MM.1S (cell line): ENCODE measurements at regions not wholly inside any gene's neighbourhood (a gene's known extent, or its start where the extent isn't known, plus 50 kb on each side); places are given as distances from the start of the nearest gene placed in this dataset.

Experiments used
- DNase-seq: peaks from one replicate; pipeline ENCODE4 v3.0.0-alpha.2; 2015
- H2AFZ ChIP-seq: fragments of 300-600 bp; sonication (generic); 2 replicates; pipeline ENCODE4 v1.6.0; 2016; ENCODE audit warnings: antibody characterized with exemption, low read length
- H3F3A ChIP-seq: fragments of 300-600 bp; sonication (generic); 2 replicates; pipeline ENCODE4 v1.6.1; 2016; ENCODE audit warnings: mild to moderate bottlenecking, antibody characterized with exemption, low read length, moderate library complexity, mixed read lengths; ENCODE audit not compliant: insufficient read depth
- H3K27ac ChIP-seq: fragments of 300-600 bp; sonication (generic); 2 replicates; pipeline ENCODE4 v1.5.1; 2016; ENCODE audit warnings: mild to moderate bottlenecking, low read length
- H3K27me3 ChIP-seq: fragments of 300-600 bp; sonication (generic); replicated peaks from 2 replicates; pipeline ENCODE4 v1.6.0; 2016; ENCODE audit warnings: low read length; ENCODE audit not compliant: insufficient read depth
- H3K36me3 ChIP-seq: fragments of 300-600 bp; sonication (generic); replicated peaks from 2 replicates; pipeline ENCODE4 v1.6.1; 2016; ENCODE audit warnings: mild to moderate bottlenecking, low read length, mixed read lengths; ENCODE audit not compliant: insufficient read depth
- H3K4me1 ChIP-seq: fragments of 300-600 bp; sonication (generic); 2 replicates; pipeline ENCODE4 v1.6.1; 2016; ENCODE audit warnings: low read length, mixed read lengths
- H3K4me2 ChIP-seq: fragments of 300-600 bp; sonication (generic); 2 replicates; pipeline ENCODE4 v1.6.0; 2016; ENCODE audit warnings: low read depth, low read length
- H3K4me3 ChIP-seq: fragments of 300-600 bp; sonication (generic); 2 replicates; pipeline ENCODE4 v1.5.1; 2016; ENCODE audit warnings: low read length, mixed read lengths
- H3K79me2 ChIP-seq: fragments of 300-600 bp; sonication (generic); 2 replicates; pipeline ENCODE4 v1.6.1; 2016; ENCODE audit warnings: mixed run types, low read length, mixed read lengths
- H3K9ac ChIP-seq: fragments of 300-600 bp; sonication (generic); 2 replicates; pipeline ENCODE4 v1.6.1; 2016; ENCODE audit warnings: low read length, mixed read lengths
- H3K9me2 ChIP-seq: fragments of 300-600 bp; sonication (generic); replicated peaks from 2 replicates; pipeline ENCODE4 v1.6.1; 2016; ENCODE audit warnings: mild to moderate bottlenecking, low read length, mixed read lengths; ENCODE audit not compliant: insufficient read depth
- H3K9me3 ChIP-seq: fragments of 300-600 bp; sonication (generic); replicated peaks from 2 replicates; pipeline ENCODE4 v1.6.1; 2016; ENCODE audit warnings: mild to moderate bottlenecking, low read length, mixed read lengths; ENCODE audit not compliant: insufficient read depth
- H4K20me1 ChIP-seq: fragments of 300-600 bp; sonication (generic); 2 replicates; pipeline ENCODE4 v1.6.1; 2016; ENCODE audit warnings: mild to moderate bottlenecking, low read length, moderate library complexity, mixed read lengths; ENCODE audit not compliant: insufficient read depth
- EZH2 ChIP-seq: fragments of 300-600 bp; sonication (generic); optimal IDR thresholded peaks from 2 replicates; pipeline ENCODE3; 2017; ENCODE audit warnings: low read depth, mild to moderate bottlenecking, antibody characterized with exemption, low read length, mixed read lengths
- EZH2phosphoT487 ChIP-seq: fragments of 300-600 bp; sonication (generic); IDR thresholded peaks from 2 replicates; pipeline ENCODE4 v1.6.1; 2018; ENCODE audit warnings: antibody characterized with exemption, low read length
- TF ChIP-seq, protein P1 (sequence below): fragments of 300-600 bp; sonication (generic); IDR thresholded peaks from 2 replicates; pipeline ENCODE4 v1.5.1; 2016; ENCODE audit warnings: antibody characterized with exemption, low read length, mixed read lengths

- Histone ChIP-seq H3K4me2 (no peak overlapping the region), H3K36me3 (no peaks in the 10 kb centered on the region), H3K9me3 (no peaks in the 10 kb centered on the region), H3K9me2 (no peaks in the 10 kb centered on the region), H2AFZ (no peak overlapping the region), H3K4me3 (no peak overlapping the region), H3K4me1 (no peaks in the 10 kb centered on the region), H3K27ac (no peak overlapping the region), H3F3A (no peaks in the 10 kb centered on the region), H3K27me3 (no peaks in the 10 kb centered on the region), H3K9ac (no peak overlapping the region), H4K20me1 (no peaks in the 10 kb centered on the region), H3K79me2 (no peaks in the 10 kb centered on the region)
- DNase-seq: no peak
- TF ChIP-seq EZH2: no peak
- TF ChIP-seq, protein P1, sequence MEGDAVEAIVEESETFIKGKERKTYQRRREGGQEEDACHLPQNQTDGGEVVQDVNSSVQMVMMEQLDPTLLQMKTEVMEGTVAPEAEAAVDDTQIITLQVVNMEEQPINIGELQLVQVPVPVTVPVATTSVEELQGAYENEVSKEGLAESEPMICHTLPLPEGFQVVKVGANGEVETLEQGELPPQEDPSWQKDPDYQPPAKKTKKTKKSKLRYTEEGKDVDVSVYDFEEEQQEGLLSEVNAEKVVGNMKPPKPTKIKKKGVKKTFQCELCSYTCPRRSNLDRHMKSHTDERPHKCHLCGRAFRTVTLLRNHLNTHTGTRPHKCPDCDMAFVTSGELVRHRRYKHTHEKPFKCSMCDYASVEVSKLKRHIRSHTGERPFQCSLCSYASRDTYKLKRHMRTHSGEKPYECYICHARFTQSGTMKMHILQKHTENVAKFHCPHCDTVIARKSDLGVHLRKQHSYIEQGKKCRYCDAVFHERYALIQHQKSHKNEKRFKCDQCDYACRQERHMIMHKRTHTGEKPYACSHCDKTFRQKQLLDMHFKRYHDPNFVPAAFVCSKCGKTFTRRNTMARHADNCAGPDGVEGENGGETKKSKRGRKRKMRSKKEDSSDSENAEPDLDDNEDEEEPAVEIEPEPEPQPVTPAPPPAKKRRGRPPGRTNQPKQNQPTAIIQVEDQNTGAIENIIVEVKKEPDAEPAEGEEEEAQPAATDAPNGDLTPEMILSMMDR: no peak
- no peak for TF ChIP-seq EZH2phosphoT487
These were observed 1039.1 kb upstream of the NXPH2 start for GRCh38 chr2:139819273-139819796.

- H4K20me1 ChIP-seq: no peaks in the 10 kb centered on the region
These were observed 1034.3 kb upstream of the NXPH2 start for GRCh38 chr2:139814458-139814857.

GRCh38 chr2:139813340-139813739 lies 1033.2 kb upstream of the NXPH2 start:
- TF ChIP-seq, protein P1: no peak
- TF ChIP-seq EZH2phosphoT487 (no peak), EZH2 (no peak)
- Histone ChIP-seq H3K79me2 (no peaks in the 10 kb centered on the region), H3K27me3 (no peaks in the 10 kb centered on the region), H3K4me1 (no peaks in the 10 kb centered on the region), H3F3A (no peaks in the 10 kb centered on the region), H3K4me3 (no peak overlapping the region), H3K9ac (no peak overlapping the region), H3K27ac (no peak overlapping the region), H4K20me1 (no peaks in the 10 kb centered on the region), H3K4me2 (no peak overlapping the region), H3K36me3 (no peaks in the 10 kb centered on the region), H3K9me2 (no peaks in the 10 kb centered on the region), H2AFZ (no peak overlapping the region), H3K9me3 (no peaks in the 10 kb centered on the region)
- no peak for DNase-seq

More at GRCh38 chr2:139814458-139814857, 1034.3 kb upstream of the NXPH2 start:
- Histone ChIP-seq H2AFZ (no peak overlapping the region), H3K9me2 (no peaks in the 10 kb centered on the region), H3K36me3 (no peaks in the 10 kb centered on the region), H3K27ac (no peak overlapping the region), H3K4me2 (no peak overlapping the region), H3K79me2 (no peaks in the 10 kb centered on the region), H3K9me3 (no peaks in the 10 kb centered on the region), H3K9ac (no peak overlapping the region), H3K4me3 (no peak overlapping the region), H3K27me3 (no peaks in the 10 kb centered on the region), H3F3A (no peaks in the 10 kb centered on the region), H3K4me1 (no peaks in the 10 kb centered on the region)
- DNase-seq: no peak
- TF ChIP-seq EZH2phosphoT487 (no peak), EZH2 (no peak)
- TF ChIP-seq, protein P1: no peak
